Spleen (tissue), 11 donors: ENCODE measurements at regions not wholly inside any gene's neighbourhood (a gene's known extent, or its start where the extent isn't known, plus 50 kb on each side); places are given as distances from the start of the nearest gene placed in this dataset.

Experiments
- DNase-seq: peaks from one replicate; pipeline ENCODE4 v3.0.0-alpha.2; 2020
- H3K27ac ChIP-seq, 8 donors: fragments of 200-600 bp; sonication (generic) in 7 of 8; 1 replicate in 4 of 8; 2 replicates in 4 of 8; pipeline versions ENCODE4 v1.5.0 to v1.8.0; 2016 to 2021; ENCODE audit warnings: inconsistent platforms in 4 of 8, mild to moderate bottlenecking in 4 of 8, moderate library complexity in 1 of 8
- H3K27me3 ChIP-seq, 7 donors: fragments of 200-600 bp; sonication (generic) in 6 of 7; replicated peaks in 1 of 7; 1 replicate in 4 of 7; 2 replicates in 3 of 7; pipeline versions ENCODE4 v1.5.0 to v1.8.0; 2016 to 2021; ENCODE audit warnings: inconsistent platforms in 3 of 7, mild to moderate bottlenecking in 1 of 7
- H3K36me3 ChIP-seq, 6 donors: fragments of 200-600 bp; sonication (generic) in 5 of 6; 1 replicate in 4 of 6; 2 replicates in 2 of 6; pipeline versions ENCODE4 v1.5.0 to v1.8.0; 2016 to 2021; ENCODE audit warnings: inconsistent platforms in 2 of 6
- H3K4me1 ChIP-seq, 6 donors: fragments of 200-600 bp; sonication (generic) in 5 of 6; 1 replicate in 3 of 6; 2 replicates in 3 of 6; pipeline versions ENCODE4 v1.5.0 to v1.8.0; 2016 to 2021; ENCODE audit warnings: inconsistent platforms in 3 of 6
- H3K4me3 ChIP-seq, 8 donors: fragments of 200-600 bp; sonication (generic) in 7 of 8; 1 replicate in 4 of 8; 2 replicates in 4 of 8; pipeline versions ENCODE4 v1.5.0 to v1.8.0; 2016 to 2021; ENCODE audit warnings: inconsistent platforms in 4 of 8, mild to moderate bottlenecking in 4 of 8, moderate library complexity in 2 of 8
- H3K9me3 ChIP-seq, 8 donors: fragments of 200-600 bp; sonication (generic) in 7 of 8; 1 replicate in 4 of 8; 2 replicates in 4 of 8; pipeline versions ENCODE4 v1.5.0 to v1.8.0; 2016 to 2021; ENCODE audit warnings: inconsistent platforms in 4 of 8
- POLR2A ChIP-seq, 3 donors: fragments of 450-650 bp; IDR thresholded peaks; one replicate each; pipeline ENCODE4 v1.5.1; 2017; ENCODE audit warnings: antibody characterized with exemption in 3 of 3, mild to moderate bottlenecking in 1 of 3
- POLR2AphosphoS5 ChIP-seq, 3 donors: sonication (generic); formaldehyde crosslinking; IDR thresholded peaks; one replicate each; pipeline ENCODE4 v1.5.1; 2017; ENCODE audit warnings: antibody characterized with exemption in 3 of 3
- WGBS, 5 donors: extraction: QIAGEN DNeasy Blood & Tissue Kit in 3 of 5; methylation state at CpG; one replicate each; pipeline versions ENCODE4 v1.1.5 to v1.1.7; 2013 to 2018; 5-methylcytosine and 5-hydroxymethylcytosine counted together
- intact Hi-C: fragments of 100-400 bp; cut with DNase I; formaldehyde crosslinking; loops from one replicate; pipeline ENCODE4 v1.15.0; 2023; ENCODE audit warnings: low total_unique reads
- TF ChIP-seq, protein P1 (sequence below), 11 experiments: fragments of 200-600 bp in 7 of 11; fragments of 450-650 bp in 4 of 11; sonication (generic) in 4 of 11; IDR thresholded peaks in 8 of 11; conservative IDR thresholded peaks in 3 of 11; 1 replicate in 7 of 11; 2 replicates in 4 of 11; pipeline versions ENCODE4 v1.4.0 to v1.8.0; 2016 to 2021; ENCODE audit warnings: antibody characterized with exemption in 11 of 11, inconsistent platforms in 4 of 11, mild to moderate bottlenecking in 1 of 11
- donor health status: healthy with polysubstance abuse.
- donor health status: DM: no; HTN: no; CAD: no; lungs with moderate emphysema.
- donor health status: DM: no; HTN: no; CAD: no.
- donor health status: Bipolar disorder and iron deficiency.
- donor health status: healthy.
- donor health status: DM: no; HTN: no; CAD: no.
- donor health status: DM: yes; HTN: yes; CAD: no.

GRCh38 chr4:153971899-153972298 lies 183.0 kb upstream of the SFRP2 start:
- intact Hi-C loops = no loop called here
- DNase-seq = no peak
- Histone ChIP-seq H3K27ac (no peak overlapping the region), H3K4me3 (no peak overlapping the region), H3K36me3 (no peaks in the 10 kb centered on the region), H3K27me3 (no peaks in the 10 kb centered on the region), H3K4me1 (no peaks in the 10 kb centered on the region), H3K9me3 (peaks cover 0 to 33% (median 26%) of the 10 kb centered on the region in 8 donors)
- 82 to 93% (median 86%) methylated on average over 5 of the region's 5 CpGs for WGBS, 5 donors
- no peak for TF ChIP-seq POLR2A (IDR thresholded peaks at IDR 0.05)
- no peak for TF ChIP-seq POLR2AphosphoS5 (IDR thresholded peaks at IDR 0.05)
- TF ChIP-seq, protein P1, sequence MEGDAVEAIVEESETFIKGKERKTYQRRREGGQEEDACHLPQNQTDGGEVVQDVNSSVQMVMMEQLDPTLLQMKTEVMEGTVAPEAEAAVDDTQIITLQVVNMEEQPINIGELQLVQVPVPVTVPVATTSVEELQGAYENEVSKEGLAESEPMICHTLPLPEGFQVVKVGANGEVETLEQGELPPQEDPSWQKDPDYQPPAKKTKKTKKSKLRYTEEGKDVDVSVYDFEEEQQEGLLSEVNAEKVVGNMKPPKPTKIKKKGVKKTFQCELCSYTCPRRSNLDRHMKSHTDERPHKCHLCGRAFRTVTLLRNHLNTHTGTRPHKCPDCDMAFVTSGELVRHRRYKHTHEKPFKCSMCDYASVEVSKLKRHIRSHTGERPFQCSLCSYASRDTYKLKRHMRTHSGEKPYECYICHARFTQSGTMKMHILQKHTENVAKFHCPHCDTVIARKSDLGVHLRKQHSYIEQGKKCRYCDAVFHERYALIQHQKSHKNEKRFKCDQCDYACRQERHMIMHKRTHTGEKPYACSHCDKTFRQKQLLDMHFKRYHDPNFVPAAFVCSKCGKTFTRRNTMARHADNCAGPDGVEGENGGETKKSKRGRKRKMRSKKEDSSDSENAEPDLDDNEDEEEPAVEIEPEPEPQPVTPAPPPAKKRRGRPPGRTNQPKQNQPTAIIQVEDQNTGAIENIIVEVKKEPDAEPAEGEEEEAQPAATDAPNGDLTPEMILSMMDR (IDR thresholded peaks at IDR 0.05 in 8 of 11, conservative IDR thresholded peaks at IDR 0.05 in 3 of 11) = no peak

- DNase-seq = no peak
- peaks cover 0 to 24% (median 16%) of the 10 kb centered on the region in 8 donors for H3K9me3 ChIP-seq
- 84 to 98% (median 94%) methylated on average over 2 of the region's 2 CpGs for WGBS, 5 donors
- H3K27me3 ChIP-seq = no peaks in the 10 kb centered on the region
- H3K36me3 ChIP-seq = no peaks in the 10 kb centered on the region
- no peak overlapping the region for H3K27ac ChIP-seq
- no peaks in the 10 kb centered on the region for H3K4me1 ChIP-seq
- intact Hi-C loops = no loop called here
- TF ChIP-seq, protein P1 (IDR thresholded peaks at IDR 0.05 in 8 of 11, conservative IDR thresholded peaks at IDR 0.05 in 3 of 11) = no peak
- TF ChIP-seq POLR2A (IDR thresholded peaks at IDR 0.05) (no peak), POLR2AphosphoS5 (IDR thresholded peaks at IDR 0.05) (no peak)
- no peak overlapping the region for H3K4me3 ChIP-seq
These were observed 181.3 kb upstream of the SFRP2 start for GRCh38 chr4:153970169-153970568.

DNA sequence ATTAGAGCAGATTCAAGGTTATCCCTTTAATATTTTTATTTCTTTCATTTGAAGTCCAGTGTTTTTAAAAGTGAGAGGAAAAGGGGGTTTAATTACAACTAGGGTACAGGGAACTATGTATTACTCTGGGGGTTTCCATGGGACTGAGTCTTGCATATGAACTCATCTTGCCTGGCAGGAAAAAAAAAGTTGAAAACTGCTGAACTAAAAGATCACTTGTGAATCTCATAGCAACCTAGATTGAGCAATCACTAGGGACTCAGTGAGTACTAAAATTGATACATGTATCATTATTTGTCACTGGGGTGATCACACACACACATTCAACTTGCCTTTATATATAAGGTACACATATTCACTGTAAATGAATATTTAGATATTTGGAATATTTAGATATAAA lies 180.7 kb upstream of the SFRP2 start:
- DNase-seq = no peak
- Histone ChIP-seq H3K27me3 (no peaks in the 10 kb centered on the region), H3K27ac (no peak overlapping the region), H3K4me1 (no peaks in the 10 kb centered on the region), H3K36me3 (no peaks in the 10 kb centered on the region), H3K9me3 (peaks cover 0 to 17% (median 9%) of the 10 kb centered on the region in 8 donors), H3K4me3 (no peak overlapping the region)
- TF ChIP-seq, protein P1 (IDR thresholded peaks at IDR 0.05 in 8 of 11, conservative IDR thresholded peaks at IDR 0.05 in 3 of 11) = no peak
- TF ChIP-seq POLR2A (IDR thresholded peaks at IDR 0.05) (no peak), POLR2AphosphoS5 (IDR thresholded peaks at IDR 0.05) (no peak)
- intact Hi-C loops = no loop called here

- no peaks in the 10 kb centered on the region for H3K27me3 ChIP-seq
- TF ChIP-seq POLR2AphosphoS5 (IDR thresholded peaks at IDR 0.05) = no peak
- TF ChIP-seq POLR2A (IDR thresholded peaks at IDR 0.05) = no peak
- TF ChIP-seq, protein P1 (IDR thresholded peaks at IDR 0.05 in 8 of 11, conservative IDR thresholded peaks at IDR 0.05 in 3 of 11) = no peak
- intact Hi-C loops = no loop called here
These were observed 177.8 kb upstream of the SFRP2 start for GRCh38 chr4:153966641-153967040.

More at GRCh38 chr4:153966641-153967040, 177.8 kb upstream of the SFRP2 start:
- no peaks in the 10 kb centered on the region for H3K4me1 ChIP-seq
- DNase-seq = no peak
- no peak overlapping the region for H3K4me3 ChIP-seq
- no peaks in the 10 kb centered on the region for H3K9me3 ChIP-seq
- H3K36me3 ChIP-seq = no peaks in the 10 kb centered on the region
- H3K27ac ChIP-seq = no peak overlapping the region
